ENCODE measurements at regions not wholly inside any gene's neighbourhood (a gene's known extent, or its start where the extent isn't known, plus 50 kb on each side); places are given as distances from the start of the nearest gene placed in this dataset.
A peak's percentile ranks its signal among the peaks of the same experiment; 100 is the strongest.

DNA sequence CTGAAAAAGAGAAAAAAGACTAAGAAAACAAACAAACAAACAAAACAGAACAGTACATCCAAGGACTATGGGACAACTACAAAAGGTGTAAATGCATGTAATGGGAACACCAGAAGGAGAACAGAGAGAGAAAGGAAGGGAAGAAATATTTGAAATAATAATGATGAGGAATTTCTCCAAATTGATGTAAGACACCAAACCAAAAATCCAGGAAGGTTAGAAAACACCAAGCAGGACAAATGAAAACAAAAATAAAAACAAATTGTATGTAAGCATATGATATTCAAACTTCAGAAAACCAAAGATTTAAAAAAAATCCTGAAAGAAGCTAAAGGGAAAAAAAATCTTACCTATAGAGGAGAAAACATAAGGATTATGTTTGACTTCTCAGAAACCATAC lies 125.9 kb upstream of the ACTBL2 start:
- no peak for DNase-seq (ENCODE audit: low read depth in 2 of 3, low spot score in 2 of 3)

DNA sequence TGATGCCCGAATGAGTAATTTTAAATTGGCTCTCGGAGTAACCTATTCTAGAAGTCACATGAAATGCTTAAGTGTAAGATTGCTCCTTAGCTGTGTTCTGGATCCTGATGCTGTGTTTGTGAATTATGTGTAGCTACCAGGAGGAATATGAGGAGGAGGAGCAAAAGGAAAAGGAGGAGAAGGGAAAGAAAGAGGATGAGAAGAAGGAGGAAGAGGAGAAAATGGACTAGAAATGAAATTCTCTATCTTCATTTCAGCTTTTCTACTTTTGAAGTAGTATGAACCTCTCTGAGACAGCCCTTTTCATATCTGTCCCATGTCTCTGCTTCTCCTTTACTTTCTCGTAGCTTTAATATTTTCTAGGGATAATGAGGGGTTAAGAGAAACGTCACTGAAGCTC lies 119.4 kb upstream of the ACTBL2 start:
- DNase-seq (ENCODE audit: low read depth in 2 of 3, low spot score in 2 of 3), result no peak

DNA sequence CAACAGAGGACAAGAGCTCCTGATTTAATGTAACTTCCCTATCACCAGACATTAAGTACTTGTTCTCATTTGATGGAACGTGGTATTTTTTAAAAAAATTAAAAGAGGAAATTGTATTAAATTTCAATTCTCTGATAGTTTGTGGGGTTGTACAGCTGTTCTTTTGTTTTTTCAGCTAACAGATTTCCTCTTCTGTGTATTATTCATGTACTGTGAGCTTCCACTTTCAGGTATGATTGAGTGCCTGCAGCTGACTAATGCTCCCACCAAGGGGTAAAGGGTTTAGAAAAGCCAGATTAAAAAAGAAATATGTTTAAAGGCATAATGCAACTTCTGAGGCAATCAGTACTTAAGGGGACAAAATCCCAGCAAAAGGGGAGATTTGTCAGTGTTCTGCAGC lies 117.7 kb upstream of the ACTBL2 start:
- DNase-seq (ENCODE audit: low read depth in 2 of 3, low spot score in 2 of 3), result peak in 1 of 3 donors; percentile 67

DNA sequence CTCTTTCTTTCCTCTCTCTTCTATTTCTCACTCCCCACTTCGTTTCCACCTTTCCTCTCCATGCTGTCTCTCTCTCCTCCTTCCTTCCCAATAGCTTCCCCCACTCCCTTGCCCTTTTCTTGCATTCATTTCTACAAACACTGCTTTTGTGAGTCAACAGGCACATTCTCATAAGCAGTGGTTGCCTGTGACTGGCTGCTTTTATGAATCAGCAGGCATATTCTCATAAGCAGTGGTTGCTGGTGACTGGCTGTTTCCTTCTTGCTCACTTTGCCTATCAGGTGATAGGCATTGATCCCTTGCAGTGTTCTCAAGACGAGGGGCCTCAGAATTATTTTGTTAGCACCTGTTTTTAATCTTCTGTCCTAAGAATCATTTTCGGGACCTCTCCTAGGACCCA lies 116.1 kb upstream of the ACTBL2 start:
- DNase-seq (ENCODE audit: low read depth in 2 of 3, low spot score in 2 of 3), result no peak

DNA sequence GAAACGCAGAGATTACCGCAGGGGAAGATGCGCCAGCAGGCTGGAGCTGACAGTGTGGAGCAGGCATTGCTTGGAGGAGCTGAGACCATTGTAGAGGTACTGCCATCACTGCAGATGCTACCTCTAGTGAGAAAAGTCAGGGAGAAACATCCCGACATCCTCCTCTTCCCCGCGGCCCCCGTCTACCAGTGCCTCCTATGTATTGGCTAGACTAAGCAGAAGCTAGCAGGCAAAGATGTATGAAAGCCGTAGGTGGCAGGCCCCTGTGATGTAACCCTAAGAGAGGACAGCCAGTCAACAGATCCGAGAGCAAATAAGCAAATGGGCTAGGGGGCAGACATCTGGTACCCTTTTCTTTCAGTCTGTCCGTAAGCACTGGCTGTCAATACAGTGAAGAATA lies 115.5 kb upstream of the ACTBL2 start:
- DNase-seq (ENCODE audit: low read depth in 2 of 3, low spot score in 2 of 3), result no peak

DNA sequence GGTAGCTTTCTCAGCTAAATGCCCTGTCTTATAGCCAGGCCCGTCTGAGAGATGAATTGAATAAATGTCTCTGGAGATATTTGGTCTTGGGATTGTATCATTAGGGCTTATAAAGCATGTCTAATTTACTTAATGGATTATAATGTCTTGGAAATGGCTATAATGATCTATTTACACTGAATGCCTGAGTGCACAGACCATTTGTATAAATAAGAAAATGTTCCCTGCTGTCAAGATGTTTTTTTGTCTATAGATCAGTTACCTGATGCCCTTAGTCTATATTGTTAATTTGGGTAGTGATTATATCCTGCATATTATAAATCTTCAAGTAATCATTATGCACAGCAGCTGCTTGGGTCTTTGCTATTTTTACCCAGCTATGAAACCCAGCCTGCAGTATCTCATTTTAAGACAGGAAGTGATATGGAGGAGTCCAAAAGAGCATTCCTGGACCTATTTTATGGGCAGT lies 112.9 kb upstream of the ACTBL2 start:
- no peak for DNase-seq (ENCODE audit: low read depth in 2 of 3, low spot score in 2 of 3)

DNA sequence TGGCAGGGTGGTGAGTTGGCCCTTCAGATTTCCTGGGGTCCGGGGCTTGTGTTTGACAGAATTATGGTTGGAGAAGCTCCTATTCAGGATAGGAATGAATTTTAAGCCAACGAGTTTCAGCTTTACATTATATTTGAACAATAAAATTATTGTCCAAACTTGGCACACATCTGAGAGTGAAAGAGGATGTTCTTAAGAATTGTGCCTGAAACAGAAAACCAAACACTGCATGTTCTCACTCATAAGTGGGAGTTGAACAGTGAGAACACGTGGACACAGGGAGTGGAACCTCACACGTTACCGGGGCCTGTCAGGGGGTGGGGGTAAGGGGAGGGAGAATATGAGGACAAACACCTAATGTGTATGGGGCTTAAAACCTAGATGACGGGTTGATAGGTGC lies 111.8 kb upstream of the ACTBL2 start:
- DNase-seq (ENCODE audit: low read depth in 2 of 3, low spot score in 2 of 3), result no peak

DNA sequence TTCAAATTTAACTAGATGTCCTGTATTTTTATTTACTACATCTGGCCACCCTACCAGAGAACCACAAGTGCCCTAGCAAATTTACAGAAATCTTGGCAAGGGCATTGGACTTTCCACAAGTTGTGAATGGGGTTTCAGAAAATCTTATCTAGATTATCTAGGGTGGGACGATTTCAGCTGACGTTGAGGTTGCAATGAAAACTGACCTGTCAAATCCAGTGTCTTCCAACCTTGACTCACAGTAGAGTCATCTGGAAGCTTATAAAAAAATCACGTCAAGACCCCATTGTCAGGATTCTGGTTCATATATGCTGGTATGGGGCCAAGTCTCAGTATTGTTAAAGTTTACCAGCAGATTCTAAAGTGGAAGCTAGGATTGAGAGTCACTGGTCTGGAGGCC lies 109.6 kb upstream of the ACTBL2 start:
- no peak for DNase-seq (ENCODE audit: low read depth in 2 of 3, low spot score in 2 of 3)

DNA sequence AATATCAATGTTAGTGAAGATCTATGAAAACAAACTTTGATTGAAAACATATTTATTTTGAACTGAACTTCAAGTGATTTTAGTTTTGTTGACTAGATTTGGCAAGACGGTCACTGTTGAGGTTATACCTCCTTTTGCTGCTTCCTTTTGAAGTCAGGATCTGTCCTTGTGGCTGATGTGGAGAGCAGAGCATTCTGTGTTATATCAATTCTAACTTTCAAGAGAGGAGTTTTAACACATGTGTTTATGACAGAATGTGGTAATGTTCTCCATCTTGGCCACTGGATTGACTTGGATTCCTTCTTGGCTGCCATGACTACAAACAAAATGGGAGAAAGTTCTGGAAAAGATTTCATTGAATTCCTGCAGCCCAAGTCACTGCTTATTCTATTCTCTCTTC lies 104.0 kb upstream of the ACTBL2 start:
- DNase-seq (ENCODE audit: low read depth in 2 of 3, low spot score in 2 of 3), result no peak

DNA sequence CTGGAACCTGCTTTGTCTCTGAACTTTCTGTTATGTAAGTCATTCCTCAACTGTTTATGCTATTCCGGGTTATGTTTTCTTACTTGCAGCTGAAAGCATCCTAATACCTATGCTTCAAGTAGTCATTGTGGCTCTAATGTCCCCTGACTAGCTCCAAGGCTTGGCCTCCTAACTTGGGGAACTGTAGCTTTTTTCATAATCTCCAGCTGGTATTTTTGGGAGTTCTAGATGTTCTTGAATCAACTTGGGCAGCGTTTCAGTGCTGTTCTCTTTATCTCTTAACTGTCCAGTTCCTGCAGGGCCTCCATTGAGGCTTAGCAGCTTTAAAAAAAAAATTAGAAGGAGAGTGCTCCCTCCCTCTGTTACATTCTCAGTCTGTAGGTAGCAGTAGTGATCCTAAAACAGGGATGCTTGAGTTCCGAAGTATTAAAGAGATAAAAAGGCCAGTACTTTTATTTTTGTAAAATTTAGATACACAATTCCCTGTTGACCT lies 100.0 kb upstream of the ACTBL2 start:
- DNase-seq (ENCODE audit: low read depth in 2 of 3, low spot score in 2 of 3), result no peak

DNA sequence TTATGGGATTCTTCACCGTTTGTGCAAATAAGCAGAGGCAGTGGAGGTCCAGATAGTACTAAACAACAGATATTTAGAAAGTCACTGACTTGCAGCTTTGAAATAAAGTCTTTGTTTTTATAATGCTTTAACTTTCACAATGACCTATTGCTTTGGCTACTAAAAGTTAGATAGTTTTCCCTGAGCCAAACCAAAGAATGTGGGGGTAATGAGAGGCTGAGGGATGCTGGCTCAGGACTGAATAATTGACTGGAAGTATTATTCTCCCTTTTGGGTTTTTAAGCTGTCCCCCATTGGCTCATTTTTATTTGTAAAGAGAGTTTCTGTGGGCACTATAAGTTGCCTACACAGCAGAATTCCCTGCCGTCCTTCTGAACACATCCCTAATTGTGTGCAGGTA lies 99.2 kb upstream of the ACTBL2 start:
- no peak for DNase-seq (ENCODE audit: low read depth in 2 of 3, low spot score in 2 of 3)

DNA sequence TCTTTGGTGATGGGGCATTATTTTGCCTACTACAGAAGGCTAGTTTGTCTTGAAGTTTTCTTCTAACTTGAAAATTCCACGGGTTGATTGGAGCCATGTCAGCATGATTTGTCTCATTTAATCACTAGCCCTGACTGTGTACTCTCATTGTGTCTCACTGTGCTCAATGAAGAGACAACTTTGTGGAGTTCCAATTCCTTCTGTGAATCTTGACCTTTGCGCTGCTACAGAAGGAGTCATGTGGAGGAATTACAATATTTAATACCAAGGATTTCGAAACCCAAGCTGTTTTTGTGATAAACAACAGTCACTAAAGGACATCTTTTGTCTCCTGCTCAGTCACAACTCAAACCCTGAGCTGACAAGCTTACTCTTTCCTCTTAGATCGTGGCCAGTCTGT lies 98.6 kb upstream of the ACTBL2 start:
- DNase-seq (ENCODE audit: low read depth in 2 of 3, low spot score in 2 of 3), result no peak

DNA sequence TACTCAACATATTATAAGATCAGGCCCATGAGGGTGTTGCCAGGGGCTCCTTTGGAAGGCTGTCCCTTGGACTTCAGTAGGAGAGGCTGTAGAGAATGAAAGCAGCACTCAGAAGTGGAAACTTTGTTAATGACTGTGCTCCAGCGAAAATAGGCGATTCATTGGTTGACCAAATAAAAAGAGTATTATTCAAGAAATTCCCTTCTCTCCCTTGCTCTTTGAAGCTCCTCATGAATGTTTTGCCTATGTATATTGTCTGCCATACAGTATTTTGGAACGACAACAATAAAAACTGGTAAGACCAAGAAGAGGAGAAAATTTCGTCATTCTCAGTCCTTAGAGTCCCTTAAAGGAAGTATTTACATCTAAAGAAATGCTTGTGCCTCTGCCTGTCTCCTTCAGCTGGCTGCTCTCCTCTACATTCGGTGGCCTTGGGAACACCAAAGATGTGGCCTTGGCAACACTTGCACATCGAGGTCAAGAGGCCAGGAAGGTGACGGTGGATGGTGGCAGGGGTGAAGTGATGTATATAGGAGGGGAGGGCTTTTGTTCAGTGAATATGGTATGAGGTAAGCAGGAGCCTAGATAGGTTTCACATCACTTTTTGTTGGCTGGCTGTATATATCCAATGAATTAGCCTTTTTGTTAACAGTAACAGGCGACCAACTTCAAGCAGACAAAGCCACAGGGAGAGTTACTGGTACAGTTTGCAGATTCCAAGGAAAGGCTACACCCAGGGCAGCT lies 95.0 kb upstream of the ACTBL2 start:
- DNase-seq (ENCODE audit: low read depth in 2 of 3, low spot score in 2 of 3), result no peak

DNA sequence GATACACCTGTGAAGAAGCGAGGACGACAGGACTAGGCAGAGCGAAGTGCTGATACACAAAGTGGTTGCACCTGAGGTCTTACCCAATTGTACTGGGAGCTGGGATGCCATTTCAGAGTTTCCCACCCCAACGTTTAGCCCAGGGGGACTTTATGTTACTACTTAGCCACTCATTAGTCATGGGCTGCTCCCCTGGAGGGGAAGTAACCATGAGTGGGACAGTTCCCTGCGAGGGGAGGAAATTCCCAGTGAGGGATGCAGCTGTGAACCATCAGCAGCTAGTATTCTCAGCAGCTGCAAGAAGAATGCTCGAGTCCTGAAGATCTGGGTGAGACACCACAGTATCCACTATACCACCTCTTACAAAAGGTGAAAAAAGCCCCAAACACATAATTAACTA lies 93.7 kb upstream of the ACTBL2 start:
- DNase-seq (ENCODE audit: low read depth in 2 of 3, low spot score in 2 of 3), result no peak

DNA sequence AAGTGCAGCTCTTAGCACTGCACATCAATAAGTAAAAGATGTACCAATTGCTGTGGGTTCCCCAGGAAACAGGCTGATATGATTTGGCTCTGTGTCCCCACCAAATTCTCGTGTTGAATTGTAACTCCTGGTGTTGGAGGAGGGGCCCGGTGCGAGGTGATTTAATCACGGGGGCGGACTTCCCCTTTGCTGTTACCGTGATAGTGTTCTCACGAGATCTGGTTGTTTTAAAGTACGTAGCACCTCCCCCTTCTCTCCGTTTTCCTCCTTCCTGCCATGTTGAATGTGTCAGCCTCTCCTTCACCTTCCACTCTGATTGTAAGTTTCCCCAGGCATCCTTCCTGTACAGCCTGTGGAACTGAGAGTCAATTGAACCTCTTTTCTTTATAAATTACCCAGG lies 93.2 kb upstream of the ACTBL2 start:
- no peak for DNase-seq (ENCODE audit: low read depth in 2 of 3, low spot score in 2 of 3)

DNA sequence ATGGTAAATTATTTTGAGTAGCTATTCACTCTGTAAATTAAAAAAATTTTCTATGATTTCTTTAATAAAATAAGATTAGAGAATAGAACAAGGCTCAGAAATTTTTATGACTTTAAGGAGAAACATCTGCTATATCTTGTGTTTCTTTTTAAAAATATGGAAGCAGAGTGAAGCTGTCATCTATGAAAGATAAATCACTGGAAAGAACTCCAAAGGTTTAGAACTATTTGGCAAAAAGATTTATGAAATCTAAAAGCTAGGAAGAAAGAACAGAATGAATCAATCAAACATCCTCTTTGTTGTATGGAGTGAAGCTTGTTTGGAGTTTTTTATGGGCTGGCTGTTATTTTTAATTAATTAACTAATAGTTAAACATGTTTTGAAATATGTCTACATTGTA lies 89.8 kb upstream of the ACTBL2 start:
- no peak for DNase-seq (ENCODE audit: low read depth in 2 of 3, low spot score in 2 of 3)

DNA sequence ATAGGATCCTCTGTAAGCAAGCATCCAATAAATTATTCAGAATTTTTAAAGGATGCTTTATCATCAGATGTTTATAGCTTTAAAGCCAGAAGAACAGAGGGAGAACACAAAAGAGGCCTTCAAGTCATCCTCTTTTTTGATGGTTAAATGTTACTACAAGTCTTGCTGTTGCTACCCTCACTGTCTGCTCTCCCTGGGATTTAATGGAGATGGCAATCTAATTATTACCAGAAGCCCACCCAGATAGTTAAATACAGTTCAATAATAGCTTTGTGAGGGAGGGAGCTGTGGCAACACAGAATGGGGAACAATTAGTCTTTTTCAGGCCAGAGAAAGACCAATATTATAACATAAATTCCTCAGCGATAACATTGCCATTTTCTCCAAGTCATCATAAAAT lies 87.0 kb upstream of the ACTBL2 start:
- no peak for DNase-seq (ENCODE audit: low read depth in 2 of 3, low spot score in 2 of 3)

DNA sequence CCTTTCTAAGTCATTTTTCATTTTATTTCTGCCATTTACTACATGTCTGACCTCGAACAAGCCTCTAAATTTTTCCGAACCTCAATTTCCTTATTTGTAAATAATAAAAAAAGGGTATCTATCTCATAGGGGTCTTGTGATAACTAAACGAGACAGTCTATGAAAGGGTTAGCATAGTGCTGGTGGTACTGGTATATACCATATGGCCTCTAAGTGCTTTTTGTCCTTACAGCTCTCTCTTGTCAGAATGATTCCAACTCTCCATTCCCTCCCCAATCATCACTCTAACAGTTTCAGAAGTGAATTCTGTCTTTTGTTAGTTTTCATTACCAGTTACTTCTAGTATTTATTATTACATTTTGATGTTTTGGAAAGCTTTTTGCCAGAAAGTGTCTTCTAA lies 85.5 kb upstream of the ACTBL2 start:
- no peak for DNase-seq (ENCODE audit: low read depth in 2 of 3, low spot score in 2 of 3)

DNA sequence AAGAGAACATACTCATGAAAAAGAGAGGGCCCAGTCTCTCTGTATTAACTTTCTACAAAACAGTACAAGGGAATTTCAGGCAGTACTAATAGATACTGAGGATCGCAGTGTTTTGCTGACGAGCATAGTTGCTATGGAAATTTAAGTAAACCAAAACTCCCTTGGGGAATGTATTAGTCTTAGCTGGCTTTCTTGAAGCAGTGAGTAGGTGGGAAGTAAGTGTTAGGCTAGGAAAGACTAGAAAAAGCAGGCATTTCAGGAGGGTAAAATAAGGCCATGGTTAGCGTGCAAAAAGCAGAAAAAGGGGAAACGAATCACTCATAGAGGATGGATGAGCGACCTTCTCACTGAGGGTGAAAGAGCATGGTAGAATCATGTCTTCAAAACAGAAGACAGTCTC lies 84.3 kb upstream of the ACTBL2 start:
- DNase-seq (ENCODE audit: low read depth in 2 of 3, low spot score in 2 of 3), result no peak

DNA sequence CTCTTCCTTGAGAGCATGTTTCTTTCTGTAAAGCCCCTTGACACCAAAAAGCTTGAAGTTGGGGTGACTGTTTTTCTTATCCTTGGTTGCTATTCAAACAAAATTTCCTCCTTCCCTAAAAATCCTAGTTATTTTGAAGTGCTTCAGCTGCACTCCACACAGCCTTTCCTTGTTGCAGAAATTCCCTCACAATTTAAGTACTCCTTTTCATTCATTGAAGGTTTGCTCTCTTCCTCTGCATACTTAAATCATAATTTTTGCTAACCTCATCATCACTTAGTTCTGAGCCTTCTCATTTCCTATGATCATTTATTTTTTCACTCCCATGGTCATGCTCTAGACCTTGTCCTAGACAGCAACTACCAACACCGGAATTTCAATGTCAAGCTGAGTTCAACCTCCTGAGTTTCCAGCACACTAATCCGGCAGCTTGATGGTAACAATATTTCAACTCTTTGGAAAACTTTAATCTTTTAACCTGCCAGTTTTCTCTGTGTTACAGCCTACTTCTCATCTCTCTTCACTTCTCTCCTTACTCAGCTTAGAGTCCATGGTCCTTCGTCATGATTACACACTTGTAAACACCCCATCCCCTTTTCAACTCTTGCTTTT lies 78.7 kb upstream of the ACTBL2 start:
- DNase-seq (ENCODE audit: low read depth in 2 of 3, low spot score in 2 of 3), result no peak

DNA sequence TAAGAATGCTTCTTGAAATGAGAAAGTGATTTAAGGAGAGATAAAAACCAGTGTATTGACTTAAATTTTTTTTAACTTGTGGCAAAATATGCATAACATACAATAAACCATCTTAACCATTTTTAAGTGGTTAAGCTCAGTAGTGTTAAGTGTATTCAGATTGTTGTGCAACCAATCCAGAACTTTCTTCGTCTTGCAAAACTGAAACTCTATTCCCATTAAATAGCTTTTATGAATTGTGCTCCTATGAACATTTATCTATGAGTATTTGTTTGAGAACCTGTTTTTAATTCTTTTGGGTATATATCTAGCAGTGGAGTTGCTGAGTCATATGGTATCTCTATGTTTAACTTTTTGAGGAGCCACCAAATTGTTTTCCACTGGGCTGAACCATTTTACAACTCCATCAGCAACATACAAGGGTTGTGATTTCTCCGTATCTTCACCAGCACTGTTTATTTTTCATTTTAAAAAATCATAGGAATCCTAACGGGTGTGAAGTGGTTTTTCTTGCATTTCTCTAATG lies 76.6 kb upstream of the ACTBL2 start:
- no peak for DNase-seq (ENCODE audit: low read depth in 2 of 3, low spot score in 2 of 3)

DNA sequence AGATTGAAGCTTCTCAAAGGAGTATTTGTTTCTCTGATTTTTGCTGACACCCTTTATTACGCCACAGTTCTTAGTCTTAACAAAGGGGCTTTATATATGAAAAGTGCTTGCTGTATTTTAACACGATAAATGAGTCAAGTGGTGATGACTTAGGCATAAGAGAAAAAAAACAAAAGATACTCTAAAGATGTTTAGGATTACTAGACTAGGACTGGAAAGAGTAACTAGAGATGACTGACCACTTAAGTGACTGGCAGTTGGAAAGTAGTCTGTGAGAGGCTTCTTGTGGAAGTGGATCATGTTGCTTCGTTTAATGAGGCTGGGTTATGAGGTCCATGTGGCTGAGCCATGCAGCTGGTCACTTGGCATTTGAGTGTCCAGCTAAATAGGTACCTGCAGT lies 69.4 kb upstream of the ACTBL2 start:
- no peak for DNase-seq (ENCODE audit: low read depth in 2 of 3, low spot score in 2 of 3)
